Ammon's horn (tissue), 1 donor: ENCODE measurements at regions not wholly inside any gene's neighbourhood (a gene's known extent, or its start where the extent isn't known, plus 50 kb on each side); places are given as distances from the start of the nearest gene placed in this dataset.
"Not testable (repeated sequence)": the region's sequence is repeated elsewhere in the genome, so short reads cannot be mapped to it uniquely, and the experiment has no call there.

Experiments
- DNase-seq: peaks from one replicate; pipeline ENCODE4 v3.0.0-alpha.2; 2016; ENCODE audit warnings: low spot score

- DNase-seq, result peak; percentile 40
These were observed 83.8 kb upstream of the HNF1B start for GRCh38 chr17:37828651-37829124.

GRCh38 chr17:37827905-37828650, 83.2 kb upstream of the HNF1B start:
- no peak for DNase-seq

- peak; percentile 60 for DNase-seq
These were observed 81.9 kb upstream of the HNF1B start for GRCh38 chr17:37826497-37827430.

GRCh38 chr17:37825851-37826250, 81.0 kb upstream of the HNF1B start:
- DNase-seq, result no peak

GRCh38 chr17:37824534-37825485, 80.0 kb upstream of the HNF1B start:
- peak; percentile 27 for DNase-seq

- no peak for DNase-seq
These were observed 79.1 kb upstream of the HNF1B start for GRCh38 chr17:37823996-37824395.

- no peak for DNase-seq
These were observed 76.3 kb upstream of the HNF1B start for GRCh38 chr17:37820995-37821713.

GRCh38 chr17:37820313-37820994, 75.6 kb upstream of the HNF1B start:
- no peak for DNase-seq

- DNase-seq, result no peak
These were observed 73.8 kb upstream of the HNF1B start for GRCh38 chr17:37818689-37819088.

- no peak for DNase-seq
These were observed 72.1 kb upstream of the HNF1B start for GRCh38 chr17:37816950-37817349.

GRCh38 chr17:37815536-37815935, 70.7 kb upstream of the HNF1B start:
- DNase-seq, result no peak

GRCh38 chr17:37813751-37814150, 68.9 kb upstream of the HNF1B start:
- DNase-seq, result peak; percentile 21

GRCh38 chr17:37808846-37809245, 64.0 kb upstream of the HNF1B start:
- DNase-seq, result not testable (repeated sequence)

- DNase-seq, result peak; percentile 45
These were observed 58.0 kb upstream of the HNF1B start for GRCh38 chr17:37802712-37803416.

GRCh38 chr17:37802061-37802595, 57.3 kb upstream of the HNF1B start:
- DNase-seq, result no peak

GRCh38 chr17:37801171-37801570, 56.3 kb upstream of the HNF1B start:
- DNase-seq, result no peak

- no peak for DNase-seq
These were observed 52.3 kb upstream of the HNF1B start for GRCh38 chr17:37797206-37797605.

GRCh38 chr17:37796076-37796475, 51.2 kb upstream of the HNF1B start:
- DNase-seq, result peak; percentile 47
